ENCODE measurements at regions not wholly inside any gene's neighbourhood (a gene's known extent, or its start where the extent isn't known, plus 50 kb on each side); places are given as distances from the start of the nearest gene placed in this dataset.

DNA sequence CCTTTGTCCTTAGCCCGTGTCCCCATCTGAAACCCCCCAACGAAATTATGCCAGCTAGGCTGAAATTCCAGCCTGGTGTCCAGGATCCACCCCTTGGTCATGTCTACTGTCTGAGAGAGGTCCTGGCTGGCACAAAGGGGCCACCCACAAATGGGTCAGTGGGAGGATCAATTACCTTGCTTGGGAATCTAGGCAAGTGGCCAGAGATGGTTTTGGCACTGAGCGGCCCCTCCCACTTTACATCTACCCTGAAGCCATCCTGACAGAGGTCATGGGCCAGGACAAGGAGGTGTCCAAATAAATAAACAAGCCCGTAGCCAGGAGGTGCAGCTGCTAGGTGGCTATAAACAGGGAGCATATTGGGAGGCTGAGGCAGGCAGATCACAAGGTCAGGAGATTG lies 311.5 kb downstream of the MN1 start:
- no peak for DNase-seq

DNA sequence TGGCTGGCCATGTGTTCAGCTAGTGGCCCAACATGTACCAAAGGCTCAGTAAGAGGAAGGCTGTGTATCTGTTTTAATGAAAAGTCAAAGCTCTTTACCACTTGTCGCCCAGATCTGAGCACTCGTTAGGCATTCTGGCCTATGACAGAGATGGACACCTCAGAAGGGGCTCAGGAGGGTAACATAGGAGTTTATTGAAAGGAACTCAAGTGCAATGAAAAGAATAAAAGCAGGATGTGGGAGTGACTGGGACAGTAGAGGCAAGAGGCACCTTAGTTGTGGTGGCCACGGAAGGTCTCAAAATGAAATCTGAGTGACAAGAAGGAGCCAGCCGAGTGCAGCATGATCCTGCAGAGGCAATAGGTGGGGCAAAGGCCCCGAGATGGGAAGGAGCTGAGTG lies 309.7 kb downstream of the MN1 start:
- no peak for DNase-seq

DNA sequence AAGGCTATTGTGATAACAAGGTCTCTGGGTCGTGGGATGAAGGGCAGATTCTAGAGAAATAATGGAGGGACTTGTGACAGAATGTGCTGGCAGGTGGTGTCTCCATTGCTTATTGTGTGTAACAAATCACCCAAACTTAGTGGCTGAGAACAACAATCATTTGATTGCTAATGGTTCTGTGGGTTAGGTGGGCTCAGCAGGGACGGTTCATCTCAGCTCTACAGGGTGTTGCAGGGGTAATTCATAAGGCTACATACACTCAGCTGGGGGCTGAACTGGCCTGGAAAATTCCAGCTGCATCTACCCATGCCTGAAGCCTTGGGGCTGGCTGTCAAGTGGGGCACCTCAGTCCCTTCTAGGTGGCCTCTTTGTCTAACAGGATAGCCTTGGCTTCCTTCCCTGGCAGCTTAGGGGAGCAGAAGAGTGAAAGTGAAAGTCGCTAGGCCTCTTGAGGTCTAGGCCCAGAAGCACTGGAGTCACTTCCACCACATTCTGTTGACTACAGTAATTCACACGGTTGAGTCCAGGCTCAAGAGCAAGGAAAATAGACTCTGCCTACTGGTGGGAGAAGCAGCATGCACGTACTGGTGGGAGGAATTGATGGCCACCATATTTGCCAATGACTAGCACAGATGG lies 308.9 kb downstream of the MN1 start:
- no peak for DNase-seq

DNA sequence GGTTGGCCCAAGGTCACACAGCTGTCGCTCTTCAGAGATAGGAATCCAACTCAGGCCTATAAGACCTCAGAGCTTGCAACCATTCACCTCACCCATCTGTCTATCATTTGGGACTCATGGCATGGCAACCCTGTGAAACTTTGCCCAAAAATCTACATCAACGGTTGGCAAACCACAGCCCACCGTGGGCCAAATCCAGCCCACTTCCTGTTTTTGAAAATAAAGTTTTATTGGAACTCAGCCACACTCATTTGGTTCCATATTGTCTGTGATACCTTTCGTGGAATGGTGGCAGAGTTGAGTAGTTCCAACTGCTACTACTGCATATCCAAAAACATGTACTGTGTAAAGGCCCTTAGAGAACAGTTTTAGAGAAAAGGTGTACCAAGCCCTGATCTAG lies 307.8 kb downstream of the MN1 start:
- DNase-seq: no peak

DNA sequence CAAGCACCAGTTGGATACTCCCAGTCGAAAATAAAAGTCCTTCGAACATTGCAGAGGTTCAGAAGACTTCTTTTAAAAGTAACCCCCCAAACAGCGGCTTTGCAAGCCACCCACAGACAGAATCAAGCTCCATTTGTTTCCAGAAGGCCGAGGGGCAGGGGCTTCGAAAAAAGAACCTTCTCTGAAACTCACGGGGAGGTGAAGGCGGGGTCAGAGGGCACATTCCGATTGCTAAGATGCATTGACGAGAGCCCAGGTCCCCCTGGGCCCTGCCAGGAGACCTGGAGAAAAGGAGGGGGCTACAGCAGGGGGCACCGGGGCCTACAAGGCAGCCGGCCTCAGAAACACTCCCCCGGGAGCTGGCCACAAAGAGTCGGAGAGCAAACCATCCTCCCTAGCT lies 306.8 kb downstream of the MN1 start:
- DNase-seq: no peak

DNA sequence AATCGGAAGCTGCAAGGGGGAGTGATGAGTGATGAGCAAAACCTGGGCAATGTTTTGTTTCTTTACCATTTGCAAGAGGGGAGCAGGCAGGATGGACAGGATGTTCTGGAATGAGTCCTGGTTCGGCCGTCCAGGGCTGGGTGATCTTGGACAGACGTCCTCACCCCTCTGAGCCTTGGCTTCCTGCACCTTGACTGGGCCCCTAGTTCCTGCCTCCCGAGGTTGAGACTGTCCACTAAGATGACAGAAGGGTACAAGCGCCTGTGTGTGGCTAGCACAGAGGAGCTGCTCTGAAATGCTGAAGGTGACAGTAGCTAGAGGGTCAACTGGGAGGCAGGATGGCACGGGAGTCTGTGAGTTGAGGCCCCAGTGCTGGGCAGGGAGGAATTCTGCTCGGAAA lies 306.2 kb downstream of the MN1 start:
- no peak for DNase-seq

DNA sequence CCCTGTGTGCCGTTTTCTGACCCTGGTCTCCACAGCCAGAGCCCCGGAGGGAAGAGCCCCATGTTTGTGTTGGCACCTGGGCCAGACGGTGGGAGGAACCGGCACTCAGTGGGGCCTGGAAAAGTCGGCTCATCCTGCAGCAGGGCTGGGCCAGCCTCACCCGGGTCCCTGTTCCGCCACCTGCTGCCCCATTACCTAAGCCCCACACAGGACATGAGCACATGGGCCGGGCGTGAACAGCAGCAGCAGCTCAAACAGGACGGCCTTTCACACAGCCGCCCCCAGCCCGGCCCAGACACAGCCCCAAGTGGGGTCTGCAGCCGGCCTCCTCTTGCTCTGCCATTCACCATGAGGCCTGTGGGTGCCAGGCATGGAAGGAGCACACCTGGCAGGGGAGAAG lies 302.4 kb downstream of the MN1 start:
- DNase-seq: no peak

DNA sequence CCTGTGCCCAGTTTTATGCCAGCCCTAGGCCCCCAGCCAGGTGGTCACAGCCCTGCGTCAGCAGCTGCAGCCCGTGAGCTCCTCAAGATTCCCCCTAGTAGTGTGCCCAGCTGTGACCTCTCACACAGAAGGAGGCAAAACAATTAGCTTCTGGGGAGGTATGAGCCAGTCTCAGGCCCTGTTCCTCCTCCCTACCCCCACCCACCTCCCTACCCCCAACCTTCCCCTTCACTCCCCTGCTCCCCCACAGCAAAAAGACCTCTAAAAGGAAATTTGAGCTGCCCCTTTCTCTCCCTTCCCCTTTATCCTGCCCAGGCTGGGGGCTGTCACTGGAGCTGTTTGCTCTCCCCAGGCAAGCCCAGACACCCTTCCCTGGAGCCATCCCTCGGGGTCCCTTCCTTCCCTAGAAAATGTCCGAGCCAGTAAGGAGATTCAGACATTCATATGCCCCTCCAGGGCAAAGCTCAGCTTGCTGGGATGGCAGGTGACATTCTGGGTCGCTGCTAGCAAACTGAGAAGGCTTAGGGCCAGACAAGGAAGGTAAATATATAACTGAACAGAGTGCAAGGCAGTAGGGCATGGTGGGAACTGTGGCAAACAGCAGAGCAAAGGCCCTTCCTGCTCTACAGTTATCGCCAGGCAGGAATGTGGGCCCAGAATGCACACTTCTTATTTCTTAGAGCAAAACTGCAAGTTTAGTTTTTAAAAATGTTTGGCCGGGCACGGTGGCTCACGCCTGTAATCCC lies 300.2 kb downstream of the MN1 start:
- no peak for DNase-seq

DNA sequence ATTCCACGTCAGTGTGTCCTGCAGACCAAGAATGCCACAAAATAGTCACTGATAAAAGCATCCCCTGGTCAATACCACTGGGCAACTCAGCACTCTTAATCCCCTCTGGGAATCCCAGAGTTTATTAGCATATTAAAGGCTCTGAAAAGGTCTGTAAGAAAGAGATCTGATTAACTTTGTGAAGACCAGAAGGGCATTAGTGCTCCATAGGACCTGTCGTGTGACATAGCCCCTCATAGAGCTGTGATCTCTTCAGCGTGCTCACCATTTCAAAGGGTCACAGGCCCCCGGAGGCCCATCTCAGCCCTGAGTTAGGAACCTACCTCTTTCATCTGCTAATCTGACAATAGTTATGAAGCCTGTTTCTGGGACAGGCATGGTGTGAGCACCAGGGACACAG lies 299.2 kb downstream of the MN1 start:
- no peak for DNase-seq

DNA sequence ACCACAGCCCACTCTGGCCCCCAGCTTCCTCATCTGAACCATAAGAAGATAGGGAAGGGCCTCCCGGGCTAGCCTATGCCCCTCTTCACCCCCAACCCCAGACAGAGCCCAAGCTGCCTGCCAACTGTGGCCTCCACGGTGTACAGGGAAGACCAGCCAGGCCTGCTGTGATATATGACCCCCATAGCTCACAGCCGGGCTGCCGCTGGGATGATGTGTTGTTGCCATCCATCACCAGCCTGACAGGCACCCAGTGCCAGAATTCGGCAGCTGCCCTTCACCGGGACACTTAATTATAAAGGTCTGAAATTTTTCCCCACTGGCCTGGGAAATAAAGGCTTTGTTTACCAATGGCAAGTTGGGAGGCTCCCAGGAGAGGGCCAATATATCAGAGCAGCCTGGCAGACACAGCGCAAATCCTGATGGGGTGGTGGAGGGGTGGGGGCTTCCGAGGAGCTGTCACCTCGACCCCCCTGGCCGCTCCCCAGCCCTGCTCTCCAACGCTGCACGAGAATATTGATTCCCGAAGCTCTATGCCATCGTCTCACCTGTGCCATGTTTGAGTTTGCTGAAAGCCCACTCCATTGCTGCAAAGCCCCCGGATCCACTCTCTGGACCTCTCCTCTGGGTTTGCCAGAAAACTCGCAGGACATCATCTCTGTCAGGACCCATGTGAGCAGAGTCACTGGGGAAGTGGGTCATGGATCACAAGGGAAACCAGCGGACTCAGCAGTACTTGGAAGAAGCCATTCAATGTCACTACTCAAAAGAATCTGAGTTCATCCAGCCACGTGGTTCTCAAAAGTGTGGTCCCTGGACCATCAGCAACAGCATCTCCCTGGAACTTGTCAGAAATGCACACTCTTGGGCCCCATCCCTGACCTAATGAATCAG lies 296.9 kb downstream of the MN1 start:
- DNase-seq: no peak

DNA sequence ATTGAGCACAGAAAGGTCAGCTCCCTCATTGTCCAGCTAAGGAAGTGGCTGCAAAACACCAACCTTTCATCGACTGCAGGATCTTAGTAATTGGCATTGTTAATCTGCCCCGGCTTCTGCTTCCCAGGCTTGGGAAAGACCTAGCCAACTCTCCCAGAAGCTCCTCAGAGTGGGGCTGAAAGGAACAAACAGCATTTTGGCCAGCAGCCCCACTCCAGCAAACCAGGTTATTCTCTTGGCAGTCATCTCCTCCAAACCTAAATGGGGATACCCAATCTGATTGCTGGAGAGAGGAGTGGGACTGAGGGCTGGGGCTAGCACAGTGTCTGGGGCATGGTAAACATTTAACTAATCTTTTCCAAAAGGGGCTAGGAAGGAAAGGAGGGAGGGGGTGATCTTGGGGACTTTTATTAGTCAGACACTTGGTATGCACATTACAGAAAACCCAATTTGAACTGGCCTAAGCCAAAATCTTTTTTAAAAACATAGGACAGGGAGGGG lies 294.4 kb downstream of the MN1 start:
- no peak for DNase-seq

DNA sequence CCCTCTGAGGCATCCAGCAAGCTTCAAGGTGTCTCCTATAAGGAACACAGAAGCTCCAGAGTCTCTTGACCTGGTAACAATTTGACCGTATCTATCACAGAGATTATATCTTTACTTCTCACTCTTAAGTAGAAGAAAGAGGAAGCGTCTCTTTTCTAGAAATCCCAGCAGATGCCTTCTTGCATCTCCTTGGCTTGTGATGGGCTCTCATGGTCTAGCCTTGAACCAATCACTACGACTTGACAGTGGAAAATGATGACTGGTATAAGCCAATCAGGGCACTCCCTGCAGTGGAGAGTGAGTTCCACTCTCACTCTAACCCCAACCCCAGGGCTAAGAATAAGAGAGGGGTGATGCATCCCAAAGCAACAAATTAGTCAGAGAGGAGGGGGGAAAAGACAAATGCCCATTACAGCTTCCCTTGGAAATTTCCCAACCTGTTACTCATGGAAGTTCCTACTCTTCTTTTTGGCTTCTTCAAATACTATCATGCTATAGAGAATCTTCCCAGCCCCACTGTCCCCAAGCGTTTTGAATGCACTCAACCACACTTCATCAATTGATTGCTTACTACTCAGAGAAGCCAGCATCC lies 293.5 kb downstream of the MN1 start:
- DNase-seq: no peak

DNA sequence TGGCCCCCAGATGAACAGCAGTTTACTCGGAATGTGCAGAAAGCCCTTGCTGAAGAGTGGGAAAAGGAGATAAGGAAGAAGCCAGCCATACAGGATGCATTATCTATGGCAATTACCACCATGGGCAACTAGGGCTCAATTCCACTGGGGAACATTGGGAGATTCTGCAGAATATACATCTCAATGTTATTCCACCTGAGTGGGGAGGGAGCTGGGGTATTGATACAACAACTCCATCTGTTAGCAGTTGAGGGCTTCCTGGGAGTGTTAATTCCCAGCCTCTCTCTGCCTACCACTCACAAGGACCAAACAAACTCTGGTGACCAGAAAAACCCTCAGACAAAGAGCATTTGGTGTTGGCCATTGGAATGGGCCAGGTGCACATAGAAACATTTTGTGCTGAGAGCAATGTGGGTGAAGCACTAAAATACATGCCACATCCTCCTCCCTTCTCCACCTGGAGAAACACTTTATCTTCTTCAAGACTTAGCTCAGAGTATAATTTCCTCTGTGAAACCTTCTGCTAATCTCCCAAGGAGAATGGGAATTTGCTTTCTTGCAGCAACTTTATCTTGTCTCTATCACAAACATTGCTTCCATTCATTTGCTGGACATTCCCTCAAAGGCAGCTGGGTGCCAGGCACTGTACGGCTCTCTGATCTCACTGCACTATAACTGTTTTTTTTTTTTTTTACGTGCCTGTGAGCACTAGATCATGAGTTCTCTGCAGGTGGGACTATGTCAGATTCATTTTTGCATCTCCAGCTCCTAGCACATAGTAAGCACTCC lies 292.2 kb downstream of the MN1 start:
- DNase-seq: no peak

DNA sequence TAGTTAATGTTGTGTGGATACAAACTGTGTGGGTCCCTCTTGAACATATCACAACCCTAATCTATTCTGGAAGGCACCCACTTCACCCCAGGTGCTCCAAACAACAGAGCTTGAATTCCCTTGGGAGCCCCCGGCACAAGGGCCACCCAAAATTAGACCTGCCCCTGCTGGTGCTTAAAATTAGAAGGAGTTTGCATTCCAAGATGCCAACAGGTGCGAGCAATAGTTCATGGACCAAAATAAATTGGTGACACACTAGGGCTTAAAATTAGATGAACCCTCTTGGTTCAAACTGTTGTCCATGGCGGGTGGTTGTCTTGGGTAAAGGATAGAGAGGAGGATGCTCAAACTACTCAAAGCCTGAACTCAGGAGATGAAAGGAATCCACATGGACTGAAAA lies 291.5 kb downstream of the MN1 start:
- no peak for DNase-seq

DNA sequence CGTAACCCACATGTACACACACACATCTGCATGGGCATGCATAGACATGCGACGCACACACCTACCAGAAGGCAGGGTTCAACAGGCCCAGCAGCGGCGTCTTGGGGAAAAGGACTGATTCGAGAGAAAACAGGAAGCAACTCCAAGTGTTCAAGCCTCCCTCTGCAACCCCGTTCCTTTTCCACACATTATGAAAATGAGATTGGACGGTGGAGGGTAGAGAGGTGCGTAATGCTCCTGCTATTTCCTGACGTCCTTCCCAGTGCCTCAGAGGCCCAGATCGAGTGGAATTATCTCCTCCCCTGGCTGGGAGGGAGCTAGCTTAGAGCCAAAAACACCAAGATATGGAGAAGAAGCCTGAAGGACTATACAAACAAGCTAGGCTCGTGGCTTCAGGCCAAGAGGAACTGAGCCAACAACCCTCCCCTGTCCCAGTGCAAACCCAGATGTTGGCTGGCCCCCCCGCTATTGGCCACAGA lies 289.2 kb downstream of the MN1 start:
- DNase-seq: no peak

DNA sequence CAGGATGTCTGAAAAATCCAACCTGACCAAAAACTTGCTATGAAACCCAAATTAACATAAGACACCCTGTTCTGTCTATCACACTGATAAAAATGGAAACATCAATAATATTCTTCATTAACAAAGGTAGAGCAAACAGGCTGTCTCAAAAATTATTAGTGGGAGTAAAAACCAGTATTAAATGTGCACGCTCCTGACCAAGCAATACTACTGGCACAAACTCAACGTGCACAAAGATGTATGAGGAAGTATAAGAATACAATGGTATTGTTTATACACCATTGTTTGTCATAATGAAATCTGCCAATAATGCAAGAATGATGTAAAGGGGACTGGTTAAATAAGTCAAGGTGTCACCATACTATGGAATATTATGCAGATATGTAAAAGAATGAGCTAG lies 288.5 kb downstream of the MN1 start:
- DNase-seq: no peak

DNA sequence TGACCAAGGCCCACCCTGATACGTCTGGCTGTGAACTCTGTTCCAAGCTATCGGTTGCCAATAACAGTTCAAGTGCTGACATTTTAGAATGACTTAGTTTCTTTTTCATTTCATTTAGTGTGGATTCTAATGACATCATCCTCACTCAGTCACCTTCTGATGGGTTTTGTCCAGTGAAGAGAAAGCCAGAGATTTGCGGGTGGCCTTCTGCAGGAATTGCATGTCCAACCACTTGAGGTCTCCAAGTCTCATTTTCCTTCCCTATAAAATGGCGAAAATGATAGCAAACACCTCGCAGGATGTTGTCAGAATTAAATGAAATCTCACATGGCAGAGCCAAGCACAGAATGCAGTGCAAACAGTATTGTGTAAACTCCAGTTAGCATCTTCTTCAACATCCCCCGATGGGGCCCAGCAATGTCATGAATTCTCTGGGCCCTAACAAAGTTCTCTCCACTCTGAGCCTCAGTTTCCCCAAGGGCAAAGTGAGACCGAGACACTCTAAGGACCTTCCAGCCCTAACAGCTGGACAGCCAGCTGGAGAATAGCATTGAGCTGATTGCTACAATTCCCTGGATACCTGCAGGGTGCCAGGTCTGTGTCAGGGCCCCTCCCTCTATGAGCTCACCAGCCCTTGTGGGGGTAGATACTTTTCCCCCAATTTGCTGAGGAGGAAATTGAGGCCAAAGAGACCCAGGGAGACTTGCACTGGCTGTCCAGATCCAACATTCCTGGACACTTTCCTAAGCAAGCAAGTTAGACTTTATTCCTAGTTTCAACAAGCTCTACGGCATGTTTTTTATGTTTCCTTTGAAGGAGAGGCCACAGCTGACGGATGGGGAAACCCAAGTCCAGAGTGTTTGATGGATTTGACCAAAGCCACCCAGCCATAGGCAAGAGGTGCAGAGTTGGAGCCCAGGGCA lies 286.7 kb downstream of the MN1 start:
- no peak for DNase-seq

DNA sequence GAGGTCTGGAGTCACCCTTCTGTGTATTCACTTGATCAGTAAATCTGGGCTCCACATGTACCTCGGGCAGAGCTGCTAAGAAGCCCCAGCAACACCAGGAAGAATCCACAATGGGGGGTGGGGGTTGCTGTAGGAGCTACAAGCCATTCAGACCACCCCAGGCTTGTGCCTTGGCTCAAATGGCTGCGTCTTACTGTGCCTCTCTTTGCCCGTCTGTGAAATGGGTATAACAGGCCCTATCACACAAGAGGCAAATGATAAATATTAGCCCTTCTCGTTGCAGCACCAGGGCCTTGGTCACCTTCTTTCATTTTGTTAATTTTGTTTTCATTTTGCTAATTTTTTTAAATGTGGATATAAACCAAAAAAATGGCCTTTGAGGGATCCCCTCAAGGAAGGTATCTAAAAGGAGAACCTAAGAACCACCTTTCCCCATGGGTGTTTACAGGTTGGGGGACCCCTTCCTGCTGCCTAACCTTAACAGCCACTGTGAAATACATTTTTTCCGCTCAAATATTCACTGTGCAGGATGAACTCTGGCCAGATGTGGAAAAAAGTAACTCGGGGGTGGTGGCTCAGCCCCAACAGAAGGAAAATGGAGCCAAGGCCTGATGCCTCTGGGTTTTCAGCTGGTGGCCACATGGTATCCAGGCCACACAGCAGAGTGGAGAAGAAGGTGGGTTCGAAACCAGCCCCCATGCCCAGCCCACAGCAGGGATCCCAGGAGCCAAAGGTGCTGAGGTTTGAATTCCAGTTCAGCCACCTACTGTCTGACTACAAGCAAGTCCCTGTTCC lies 284.0 kb downstream of the MN1 start:
- no peak for DNase-seq

DNA sequence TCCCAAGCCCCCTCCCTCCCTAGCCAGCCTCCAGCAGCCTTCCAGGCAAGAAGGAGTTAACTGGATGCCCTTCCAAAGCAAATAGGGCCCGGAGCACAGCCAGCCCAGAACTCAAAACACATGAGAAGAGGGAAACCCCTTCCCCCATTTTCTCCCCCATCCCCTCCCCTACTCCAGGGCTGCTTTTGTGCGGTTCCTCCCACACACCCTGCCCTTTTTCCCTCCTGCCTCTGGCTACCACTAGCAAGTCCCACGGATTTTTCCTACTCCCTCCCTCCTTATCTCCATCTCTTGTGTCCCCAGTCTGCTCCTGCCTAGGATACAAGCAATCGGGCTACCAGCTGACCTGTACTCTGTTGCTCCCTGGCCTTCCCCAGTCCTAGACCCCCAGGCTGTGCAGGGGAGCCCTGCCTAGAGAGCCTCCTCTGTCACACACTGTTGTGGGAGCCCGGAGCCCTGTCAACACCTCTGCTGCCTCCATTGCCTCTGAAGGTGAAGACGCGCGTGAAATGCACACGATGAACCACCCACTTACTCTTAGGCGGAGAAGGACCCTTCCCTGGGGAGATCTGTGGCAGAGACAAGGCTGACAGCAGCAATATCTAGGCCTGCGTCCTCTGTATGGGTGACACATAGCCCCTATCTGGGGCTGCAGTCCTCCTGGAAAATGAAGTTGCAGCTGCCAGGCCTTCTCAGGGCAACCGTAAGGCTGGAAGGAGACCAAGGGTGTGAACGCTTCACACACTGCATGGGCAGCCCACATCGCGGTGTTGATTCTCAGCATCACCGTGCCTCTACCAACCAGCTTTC lies 282.8 kb downstream of the MN1 start:
- DNase-seq: no peak

All from stimulated activated CD4-positive, alpha-beta T cell treated with anti-CD3 and anti-CD28 coated beads, Interleukin-1b, Interleukin-23, amount 100 ng/mL, for 48 hours (primary cell).